ENCODE measurements at regions not wholly inside any gene's neighbourhood (a gene's known extent, or its start where the extent isn't known, plus 50 kb on each side); places are given as distances from the start of the nearest gene placed in this dataset.

DNA sequence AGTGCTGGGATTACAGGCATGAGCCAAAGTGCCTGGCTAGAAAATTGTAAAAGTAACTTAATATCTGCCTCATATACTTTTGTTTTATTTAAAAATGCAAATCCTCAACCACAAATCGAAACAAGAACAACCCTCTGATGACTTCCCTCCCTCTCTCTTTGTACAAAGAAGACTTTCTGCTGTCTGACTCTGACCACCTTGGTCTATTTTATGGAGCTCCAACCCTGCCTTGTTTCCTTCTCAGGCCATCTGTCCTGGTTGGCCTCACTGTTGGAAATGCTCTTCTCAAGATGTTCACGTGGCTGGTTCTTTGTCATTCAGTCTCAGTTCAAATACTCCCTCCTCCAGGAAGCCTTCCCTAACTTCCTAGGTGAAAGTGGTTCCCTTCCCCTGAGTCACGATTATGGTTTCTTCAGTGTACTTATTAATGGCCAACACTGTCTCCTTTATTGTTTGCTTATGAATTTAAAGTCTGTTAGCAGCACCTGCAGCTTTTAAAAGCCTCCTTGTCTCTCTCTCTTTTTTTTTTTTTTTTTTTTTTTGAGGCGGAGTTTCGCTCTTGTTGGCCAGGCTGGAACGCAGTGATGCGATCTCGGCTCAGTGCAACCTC lies 151.5 kb upstream of the SALL4 start:
- DNase-seq (ENCODE audit: low spot score) = no peak
- Mint-ChIP-seq H3K4me1 (ENCODE audit: low read depth) (peaks cover 15% of the 10 kb centered on the region), H3K27me3 (ENCODE audit: low read depth) (no peaks in the 10 kb centered on the region), H3K4me3 (ENCODE audit: unreplicated experiment) (no peak overlapping the region), H3K36me3 (ENCODE audit: low read depth) (peaks cover 2% of the 10 kb centered on the region), H3K27ac (ENCODE audit: unreplicated experiment) (no peak overlapping the region), H3K9me3 (ENCODE audit: low read depth) (no peaks in the 10 kb centered on the region)
- TF ChIP-seq, protein P1, sequence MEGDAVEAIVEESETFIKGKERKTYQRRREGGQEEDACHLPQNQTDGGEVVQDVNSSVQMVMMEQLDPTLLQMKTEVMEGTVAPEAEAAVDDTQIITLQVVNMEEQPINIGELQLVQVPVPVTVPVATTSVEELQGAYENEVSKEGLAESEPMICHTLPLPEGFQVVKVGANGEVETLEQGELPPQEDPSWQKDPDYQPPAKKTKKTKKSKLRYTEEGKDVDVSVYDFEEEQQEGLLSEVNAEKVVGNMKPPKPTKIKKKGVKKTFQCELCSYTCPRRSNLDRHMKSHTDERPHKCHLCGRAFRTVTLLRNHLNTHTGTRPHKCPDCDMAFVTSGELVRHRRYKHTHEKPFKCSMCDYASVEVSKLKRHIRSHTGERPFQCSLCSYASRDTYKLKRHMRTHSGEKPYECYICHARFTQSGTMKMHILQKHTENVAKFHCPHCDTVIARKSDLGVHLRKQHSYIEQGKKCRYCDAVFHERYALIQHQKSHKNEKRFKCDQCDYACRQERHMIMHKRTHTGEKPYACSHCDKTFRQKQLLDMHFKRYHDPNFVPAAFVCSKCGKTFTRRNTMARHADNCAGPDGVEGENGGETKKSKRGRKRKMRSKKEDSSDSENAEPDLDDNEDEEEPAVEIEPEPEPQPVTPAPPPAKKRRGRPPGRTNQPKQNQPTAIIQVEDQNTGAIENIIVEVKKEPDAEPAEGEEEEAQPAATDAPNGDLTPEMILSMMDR (IDR thresholded peaks at IDR 0.05) = no peak

DNA sequence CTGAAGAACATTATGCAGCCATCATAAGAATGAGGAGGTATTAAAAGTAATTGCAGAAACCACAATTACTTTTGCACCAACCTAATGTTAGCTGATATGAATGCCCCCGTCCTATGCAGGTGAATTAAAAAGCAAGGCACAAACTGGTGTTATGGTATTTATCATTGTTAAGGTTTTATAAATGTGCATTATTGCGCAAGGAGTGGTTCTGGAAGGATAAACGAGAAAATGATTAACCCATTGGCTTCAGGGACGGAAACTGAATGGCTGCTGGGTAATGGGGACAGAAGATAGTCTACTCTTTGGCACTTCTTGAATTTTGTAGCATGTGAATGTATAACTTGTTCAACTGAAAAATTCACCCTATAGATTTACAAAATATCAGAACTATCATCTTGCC lies 148.6 kb upstream of the SALL4 start:
- no peak overlapping the region for H3K4me3 Mint-ChIP-seq (ENCODE audit: unreplicated experiment)
- TF ChIP-seq, protein P1 (IDR thresholded peaks at IDR 0.05) = no peak
- H3K27ac Mint-ChIP-seq (ENCODE audit: unreplicated experiment) = no peak overlapping the region
- peaks cover 2% of the 10 kb centered on the region for H3K36me3 Mint-ChIP-seq (ENCODE audit: low read depth)
- no peaks in the 10 kb centered on the region for H3K9me3 Mint-ChIP-seq (ENCODE audit: low read depth)
- no peak for DNase-seq (ENCODE audit: low spot score)
- H3K4me1 Mint-ChIP-seq (ENCODE audit: low read depth) = peaks cover under 1% of the 10 kb centered on the region
- no peaks in the 10 kb centered on the region for H3K27me3 Mint-ChIP-seq (ENCODE audit: low read depth)

DNA sequence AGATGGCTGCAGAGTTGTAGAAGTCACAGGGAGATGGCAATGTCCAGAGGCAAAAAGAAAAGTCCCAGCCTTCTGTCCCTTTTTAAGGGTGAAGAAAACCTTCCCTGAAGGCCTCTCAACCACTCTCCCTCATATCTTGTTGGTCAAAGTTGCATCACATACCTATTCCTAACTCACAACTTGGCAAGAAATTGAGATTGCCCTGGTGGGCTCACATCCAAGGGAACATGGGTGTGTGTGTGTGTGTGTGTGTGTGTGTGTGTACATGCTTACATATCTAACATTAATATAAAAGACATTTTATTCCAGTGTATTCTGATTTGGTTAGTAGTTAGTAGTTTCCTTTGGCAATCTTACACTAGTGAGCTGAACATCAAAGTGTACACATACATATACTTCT lies 144.3 kb upstream of the SALL4 start:
- Mint-ChIP-seq H3K27ac (ENCODE audit: unreplicated experiment) (no peak overlapping the region), H3K27me3 (ENCODE audit: low read depth) (no peaks in the 10 kb centered on the region), H3K36me3 (ENCODE audit: low read depth) (no peaks in the 10 kb centered on the region), H3K9me3 (ENCODE audit: low read depth) (no peaks in the 10 kb centered on the region), H3K4me3 (ENCODE audit: unreplicated experiment) (no peak overlapping the region), H3K4me1 (ENCODE audit: low read depth) (peaks cover 14% of the 10 kb centered on the region)
- DNase-seq (ENCODE audit: low spot score) = no peak
- TF ChIP-seq, protein P1 (IDR thresholded peaks at IDR 0.05) = no peak

DNA sequence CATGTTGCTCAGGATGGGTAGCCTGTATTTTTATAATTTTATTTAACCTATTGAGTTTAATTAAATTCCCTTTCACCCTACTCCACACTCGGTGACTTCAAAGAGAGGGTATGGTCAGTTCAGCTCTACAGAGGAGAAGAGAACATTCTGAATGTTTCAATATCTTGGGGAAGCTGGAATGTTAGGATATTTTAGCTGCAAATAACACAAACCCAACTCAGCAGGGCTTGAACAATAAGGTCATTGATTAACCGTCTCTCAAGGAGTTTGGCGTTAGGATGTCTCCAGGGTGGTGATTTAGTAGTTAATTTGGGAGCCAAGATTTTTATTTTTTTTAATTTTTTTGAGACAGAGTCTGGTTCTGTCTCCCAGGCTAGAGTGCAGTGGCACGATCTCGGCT lies 143.6 kb upstream of the SALL4 start:
- Mint-ChIP-seq H3K36me3 (ENCODE audit: low read depth) (no peaks in the 10 kb centered on the region), H3K4me1 (ENCODE audit: low read depth) (peaks cover 14% of the 10 kb centered on the region), H3K27ac (ENCODE audit: unreplicated experiment) (no peak overlapping the region), H3K4me3 (ENCODE audit: unreplicated experiment) (no peak overlapping the region), H3K9me3 (ENCODE audit: low read depth) (no peaks in the 10 kb centered on the region), H3K27me3 (ENCODE audit: low read depth) (no peaks in the 10 kb centered on the region)
- DNase-seq (ENCODE audit: low spot score) = no peak
- TF ChIP-seq, protein P1 (IDR thresholded peaks at IDR 0.05) = no peak

DNA sequence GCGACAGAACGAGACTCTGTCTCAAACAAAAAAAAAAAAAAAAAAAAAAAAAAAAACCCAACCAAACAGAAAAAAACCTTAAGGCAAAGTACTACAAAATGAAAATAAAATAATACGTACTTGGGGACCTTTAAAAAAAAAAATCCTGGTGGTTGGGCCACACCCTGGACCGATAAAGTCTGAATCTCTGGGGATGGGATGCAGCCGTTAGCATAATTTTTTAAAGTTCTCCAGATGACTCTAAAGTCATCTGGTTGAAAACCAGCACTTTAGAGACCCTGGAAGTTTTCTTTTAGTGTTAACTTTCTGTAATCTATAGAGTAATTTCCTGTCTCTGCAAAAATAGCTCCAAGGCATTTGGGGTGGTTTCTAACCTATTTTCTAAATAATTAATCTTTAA lies 142.9 kb upstream of the SALL4 start:
- Mint-ChIP-seq H3K4me3 (ENCODE audit: unreplicated experiment) (no peak overlapping the region), H3K36me3 (ENCODE audit: low read depth) (no peaks in the 10 kb centered on the region), H3K4me1 (ENCODE audit: low read depth) (peaks cover 14% of the 10 kb centered on the region), H3K9me3 (ENCODE audit: low read depth) (no peaks in the 10 kb centered on the region), H3K27ac (ENCODE audit: unreplicated experiment) (no peak overlapping the region), H3K27me3 (ENCODE audit: low read depth) (no peaks in the 10 kb centered on the region)
- DNase-seq (ENCODE audit: low spot score) = no peak
- TF ChIP-seq, protein P1 (IDR thresholded peaks at IDR 0.05) = no peak

Data from chondrocyte (in vitro differentiated cells).